GM10248 (cell line): ENCODE measurements at regions not wholly inside any gene's neighbourhood (a gene's known extent, or its start where the extent isn't known, plus 50 kb on each side); places are given as distances from the start of the nearest gene placed in this dataset.

Experiments
- CTCF ChIA-PET: fragments of 300-600 bp; sonication (Branson Sonifier 250); formaldehyde crosslinking; extraction: SDS; loops from one replicate; lab custom pipeline; 2021; ENCODE audit warnings: antibody characterized with exemption; lab: Yijun Ruan, JAX
- POLR2A ChIA-PET: fragments of 350-650 bp; sonication (Branson Sonifier 250); formaldehyde crosslinking; extraction: SDS; loops from one replicate; lab custom pipeline; 2020; ENCODE audit warnings: antibody characterized with exemption; lab: Yijun Ruan, JAX
- DNase-seq: peaks from one replicate; pipeline ENCODE4 v3.0.0; 2012; ENCODE audit errors: extremely low spot score
- CTCF ChIP-seq: IDR thresholded peaks from 2 replicates; pipeline ENCODE4 v1.5.1; 2012; ENCODE audit warnings: mild to moderate bottlenecking, low read depth; ENCODE audit errors: extremely low read depth, missing control alignments, control extremely low read depth

- no peak for TF ChIP-seq CTCF
- no peak for DNase-seq
- ChIA-PET CTCF (no interaction called here), POLR2A (no interaction called here)
Observed at GRCh38 chr20:6629564-6629963, 137.9 kb upstream of the BMP2 start.

- ChIA-PET POLR2A (no interaction called here), CTCF (interaction anchor here (1.7 kb wide), 1 partner anchor 44 kb away, joined by 4 read pairs; no protein-coding TSS in a partner anchor)
- DNase-seq: no peak
- no peak for TF ChIP-seq CTCF
Observed at GRCh38 chr20:6626805-6627204, 140.7 kb upstream of the BMP2 start.

- DNase-seq: peak; percentile 22
- POLR2A ChIA-PET: interaction anchor here (0.6 kb wide), 1 partner anchor 1248 kb away, joined by 3 read pairs; no protein-coding TSS in a partner anchor
Observed at GRCh38 chr20:6623989-6624388, 143.5 kb upstream of the BMP2 start.

GRCh38 chr20:6622041-6622440 lies 145.4 kb upstream of the BMP2 start:
- no peak for TF ChIP-seq CTCF
- POLR2A ChIA-PET: no interaction called here
- CTCF ChIA-PET: interaction anchor here (2.0 to 2.1 kb wide), 2 partner anchors 10 kb away, joined by 4 to 7 read pairs; no protein-coding TSS in a partner anchor
- DNase-seq: no peak

More at GRCh38 chr20:6623989-6624388, 143.5 kb upstream of the BMP2 start:
- no peak for TF ChIP-seq CTCF
- CTCF ChIA-PET: interaction anchor here (1.5 to 2.4 kb wide), 3 partner anchors 11 to 13 kb away, joined by 3 to 7 read pairs (median 7); no protein-coding TSS in a partner anchor

- TF ChIP-seq CTCF: no peak
- ChIA-PET POLR2A (no interaction called here), CTCF (no interaction called here)
- DNase-seq: no peak
Observed at GRCh38 chr20:6618051-6618450, 149.4 kb upstream of the BMP2 start.

GRCh38 chr20:6616421-6616820 lies 151.1 kb upstream of the BMP2 start:
- ChIA-PET CTCF (interaction anchor here (1.5 kb wide), 1 partner anchor 33 kb away, joined by 5 read pairs; no protein-coding TSS in a partner anchor), POLR2A (no interaction called here)
- DNase-seq: no peak
- no peak for TF ChIP-seq CTCF
